GM10266 (cell line): ENCODE measurements at regions not wholly inside any gene's neighbourhood (a gene's known extent, or its start where the extent isn't known, plus 50 kb on each side); places are given as distances from the start of the nearest gene placed in this dataset.

ENCODE experiments used
- DNase-seq: peaks from one replicate; pipeline ENCODE4 v3.0.0; 2012; ENCODE audit errors: extremely low spot score
- CTCF ChIP-seq: IDR thresholded peaks from 2 replicates; pipeline ENCODE4 v1.5.1; 2012; ENCODE audit warnings: mild to moderate bottlenecking, low read depth; ENCODE audit not compliant: control insufficient read depth, insufficient read depth; ENCODE audit errors: missing control alignments

- no peak for TF ChIP-seq CTCF
- DNase-seq: peak; percentile 92
These were observed 77.0 kb upstream of the TNRC6C start for GRCh38 chr17:77881545-77881944.

- DNase-seq: no peak
- no peak for TF ChIP-seq CTCF
These were observed 76.5 kb upstream of the TNRC6C start for GRCh38 chr17:77882040-77882439.

GRCh38 chr17:77882481-77883212 is 75.9 kb upstream of the TNRC6C start:
- TF ChIP-seq CTCF: no peak
- peak; percentile 79 for DNase-seq

GRCh38 chr17:77883213-77883650 is 75.3 kb upstream of the TNRC6C start:
- no peak for DNase-seq
- TF ChIP-seq CTCF: no peak

GRCh38 chr17:77884019-77884418 is 74.5 kb upstream of the TNRC6C start:
- DNase-seq: no peak
- no peak for TF ChIP-seq CTCF

- no peak for TF ChIP-seq CTCF
- DNase-seq: no peak
These were observed 73.4 kb upstream of the TNRC6C start for GRCh38 chr17:77884967-77885641.
